GM23338 (cell line): ENCODE measurements at regions not wholly inside any gene's neighbourhood (a gene's known extent, or its start where the extent isn't known, plus 50 kb on each side); places are given as distances from the start of the nearest gene placed in this dataset.

ENCODE experiments used
- ATAC-seq: fragments of 200-7000 bp; cut with Tn5 transposase; 3 replicates; pipeline ENCODE4 v1.9.1; 2020
- DNase-seq: peaks from one replicate; pipeline ENCODE4 v3.0.0-alpha.2; 2015; ENCODE audit warnings: low spot score
- H2AFZ ChIP-seq: fragments of 200-600 bp; sonication (generic); 2 replicates; pipeline ENCODE4 v1.8.0; 2016; ENCODE audit warnings: antibody characterized with exemption, mild to moderate bottlenecking, moderate library complexity
- H3F3A ChIP-seq: fragments of 200-600 bp; sonication (generic); replicated peaks from 2 replicates; pipeline ENCODE4 v1.8.0; 2017; ENCODE audit warnings: antibody characterized with exemption, mixed run types, low read depth
- H3K27ac ChIP-seq: fragments of 200-600 bp; sonication (generic); 2 replicates; pipeline ENCODE4 v1.6.1; 2016; ENCODE audit warnings: low read depth
- H3K27me3 ChIP-seq: fragments of 200-600 bp; sonication (generic); 2 replicates; pipeline ENCODE4 v1.8.0; 2016; ENCODE audit warnings: mild to moderate bottlenecking, mixed run types, moderate library complexity; ENCODE audit not compliant: insufficient read depth
- H3K36me3 ChIP-seq: fragments of 200-600 bp; sonication (generic); 2 replicates; pipeline ENCODE4 v1.8.0; 2016; ENCODE audit warnings: mild to moderate bottlenecking; ENCODE audit not compliant: insufficient read depth
- H3K4me1 ChIP-seq: fragments of 200-600 bp; sonication (generic); 2 replicates; pipeline ENCODE4 v1.8.0; 2016; ENCODE audit warnings: mild to moderate bottlenecking, moderate library complexity; ENCODE audit not compliant: insufficient read depth
- H3K4me2 ChIP-seq: fragments of 200-600 bp; sonication (generic); 2 replicates; pipeline ENCODE4 v1.7.1; 2017; ENCODE audit warnings: mixed run types
- H3K4me3 ChIP-seq: fragments of 200-600 bp; sonication (generic); 2 replicates; pipeline ENCODE4 v1.6.1; 2016; ENCODE audit warnings: mixed run types
- H3K79me2 ChIP-seq: fragments of 200-600 bp; sonication (generic); replicated peaks from 2 replicates; pipeline ENCODE4 v1.8.0; 2017; ENCODE audit warnings: mild to moderate bottlenecking; ENCODE audit not compliant: insufficient read depth
- H3K9me2 ChIP-seq: fragments of 200-600 bp; sonication (generic); 2 replicates; pipeline ENCODE4 v1.8.0; 2017; ENCODE audit not compliant: insufficient read depth
- H4K20me1 ChIP-seq: fragments of 200-600 bp; sonication (generic); replicated peaks from 2 replicates; pipeline ENCODE4 v1.8.0; 2017; ENCODE audit warnings: mild to moderate bottlenecking; ENCODE audit not compliant: insufficient read depth
- H3K27ac Mint-ChIP-seq: 2 replicates; pipeline ENCODE4 v1.8.0; 2020; ENCODE audit warnings: inconsistent platforms, mild to moderate bottlenecking, moderate library complexity, mixed read lengths
- H3K27me3 Mint-ChIP-seq: 3 replicates; pipeline ENCODE4 v1.8.0; 2022; ENCODE audit warnings: low read depth, mild to moderate bottlenecking, moderate library complexity, mixed read lengths, inconsistent platforms; ENCODE audit not compliant: insufficient read depth, poor library complexity
- H3K36me3 Mint-ChIP-seq: 3 replicates; pipeline ENCODE4 v1.8.0; 2021; ENCODE audit warnings: low read depth, mild to moderate bottlenecking, inconsistent platforms, moderate library complexity, mixed read lengths
- H3K4me1 Mint-ChIP-seq: 3 replicates; pipeline ENCODE4 v1.8.0; 2020; ENCODE audit warnings: mild to moderate bottlenecking, inconsistent platforms, mixed read lengths
- H3K4me3 Mint-ChIP-seq: 3 replicates; pipeline ENCODE4 v1.8.0; 2021; ENCODE audit warnings: moderate library complexity, mild to moderate bottlenecking, inconsistent platforms, mixed read lengths
- H3K9me3 Mint-ChIP-seq: 3 replicates; pipeline ENCODE4 v1.8.0; 2020; ENCODE audit warnings: moderate library complexity, mild to moderate bottlenecking, inconsistent platforms, mixed read lengths
- CREB1 ChIP-seq: fragments of 250-450 bp; sonication (Bioruptor Pico); IDR thresholded peaks from 2 replicates; pipeline ENCODE4 v1.5.0; 2020; ENCODE audit warnings: low read depth, mild to moderate bottlenecking, moderate library complexity
- EZH2 ChIP-seq: fragments of 200-600 bp; sonication (generic); IDR thresholded peaks from one replicate; pipeline ENCODE4 v1.8.0; 2017; ENCODE audit warnings: antibody characterized with exemption, mild to moderate bottlenecking, low read depth; ENCODE audit not compliant: unreplicated experiment
- JUNB ChIP-seq: IDR thresholded peaks from one replicate; pipeline ENCODE4 v1.6.1; 2016; ENCODE audit warnings: antibody characterized with exemption; ENCODE audit not compliant: unreplicated experiment
- REST ChIP-seq: IDR thresholded peaks from one replicate; pipeline ENCODE4 v1.6.1; 2018; ENCODE audit warnings: antibody characterized with exemption; ENCODE audit not compliant: unreplicated experiment
- ZNF114 ChIP-seq: fragments of 250-450 bp; sonication (Bioruptor Pico); IDR thresholded peaks from 2 replicates; pipeline ENCODE4 v1.5.0; 2020; ENCODE audit warnings: mild to moderate bottlenecking, moderate library complexity
- ZNF331 ChIP-seq: fragments of 250-450 bp; sonication (Bioruptor Pico); IDR thresholded peaks from 2 replicates; pipeline ENCODE4 v1.5.0; 2020; ENCODE audit warnings: low read depth, mild to moderate bottlenecking, moderate library complexity
- TF ChIP-seq, protein P1 (sequence below): fragments of 250-450 bp; sonication (Bioruptor Pico); IDR thresholded peaks from 2 replicates; pipeline ENCODE4 v1.5.0; 2020; ENCODE audit warnings: mild to moderate bottlenecking, moderate library complexity

GRCh38 chr5:15366676-15367391, 133.1 kb upstream of the FBXL7 start (continued):
- TF ChIP-seq JUNB: no peak
- no peak for TF ChIP-seq EZH2
- TF ChIP-seq, protein P1, sequence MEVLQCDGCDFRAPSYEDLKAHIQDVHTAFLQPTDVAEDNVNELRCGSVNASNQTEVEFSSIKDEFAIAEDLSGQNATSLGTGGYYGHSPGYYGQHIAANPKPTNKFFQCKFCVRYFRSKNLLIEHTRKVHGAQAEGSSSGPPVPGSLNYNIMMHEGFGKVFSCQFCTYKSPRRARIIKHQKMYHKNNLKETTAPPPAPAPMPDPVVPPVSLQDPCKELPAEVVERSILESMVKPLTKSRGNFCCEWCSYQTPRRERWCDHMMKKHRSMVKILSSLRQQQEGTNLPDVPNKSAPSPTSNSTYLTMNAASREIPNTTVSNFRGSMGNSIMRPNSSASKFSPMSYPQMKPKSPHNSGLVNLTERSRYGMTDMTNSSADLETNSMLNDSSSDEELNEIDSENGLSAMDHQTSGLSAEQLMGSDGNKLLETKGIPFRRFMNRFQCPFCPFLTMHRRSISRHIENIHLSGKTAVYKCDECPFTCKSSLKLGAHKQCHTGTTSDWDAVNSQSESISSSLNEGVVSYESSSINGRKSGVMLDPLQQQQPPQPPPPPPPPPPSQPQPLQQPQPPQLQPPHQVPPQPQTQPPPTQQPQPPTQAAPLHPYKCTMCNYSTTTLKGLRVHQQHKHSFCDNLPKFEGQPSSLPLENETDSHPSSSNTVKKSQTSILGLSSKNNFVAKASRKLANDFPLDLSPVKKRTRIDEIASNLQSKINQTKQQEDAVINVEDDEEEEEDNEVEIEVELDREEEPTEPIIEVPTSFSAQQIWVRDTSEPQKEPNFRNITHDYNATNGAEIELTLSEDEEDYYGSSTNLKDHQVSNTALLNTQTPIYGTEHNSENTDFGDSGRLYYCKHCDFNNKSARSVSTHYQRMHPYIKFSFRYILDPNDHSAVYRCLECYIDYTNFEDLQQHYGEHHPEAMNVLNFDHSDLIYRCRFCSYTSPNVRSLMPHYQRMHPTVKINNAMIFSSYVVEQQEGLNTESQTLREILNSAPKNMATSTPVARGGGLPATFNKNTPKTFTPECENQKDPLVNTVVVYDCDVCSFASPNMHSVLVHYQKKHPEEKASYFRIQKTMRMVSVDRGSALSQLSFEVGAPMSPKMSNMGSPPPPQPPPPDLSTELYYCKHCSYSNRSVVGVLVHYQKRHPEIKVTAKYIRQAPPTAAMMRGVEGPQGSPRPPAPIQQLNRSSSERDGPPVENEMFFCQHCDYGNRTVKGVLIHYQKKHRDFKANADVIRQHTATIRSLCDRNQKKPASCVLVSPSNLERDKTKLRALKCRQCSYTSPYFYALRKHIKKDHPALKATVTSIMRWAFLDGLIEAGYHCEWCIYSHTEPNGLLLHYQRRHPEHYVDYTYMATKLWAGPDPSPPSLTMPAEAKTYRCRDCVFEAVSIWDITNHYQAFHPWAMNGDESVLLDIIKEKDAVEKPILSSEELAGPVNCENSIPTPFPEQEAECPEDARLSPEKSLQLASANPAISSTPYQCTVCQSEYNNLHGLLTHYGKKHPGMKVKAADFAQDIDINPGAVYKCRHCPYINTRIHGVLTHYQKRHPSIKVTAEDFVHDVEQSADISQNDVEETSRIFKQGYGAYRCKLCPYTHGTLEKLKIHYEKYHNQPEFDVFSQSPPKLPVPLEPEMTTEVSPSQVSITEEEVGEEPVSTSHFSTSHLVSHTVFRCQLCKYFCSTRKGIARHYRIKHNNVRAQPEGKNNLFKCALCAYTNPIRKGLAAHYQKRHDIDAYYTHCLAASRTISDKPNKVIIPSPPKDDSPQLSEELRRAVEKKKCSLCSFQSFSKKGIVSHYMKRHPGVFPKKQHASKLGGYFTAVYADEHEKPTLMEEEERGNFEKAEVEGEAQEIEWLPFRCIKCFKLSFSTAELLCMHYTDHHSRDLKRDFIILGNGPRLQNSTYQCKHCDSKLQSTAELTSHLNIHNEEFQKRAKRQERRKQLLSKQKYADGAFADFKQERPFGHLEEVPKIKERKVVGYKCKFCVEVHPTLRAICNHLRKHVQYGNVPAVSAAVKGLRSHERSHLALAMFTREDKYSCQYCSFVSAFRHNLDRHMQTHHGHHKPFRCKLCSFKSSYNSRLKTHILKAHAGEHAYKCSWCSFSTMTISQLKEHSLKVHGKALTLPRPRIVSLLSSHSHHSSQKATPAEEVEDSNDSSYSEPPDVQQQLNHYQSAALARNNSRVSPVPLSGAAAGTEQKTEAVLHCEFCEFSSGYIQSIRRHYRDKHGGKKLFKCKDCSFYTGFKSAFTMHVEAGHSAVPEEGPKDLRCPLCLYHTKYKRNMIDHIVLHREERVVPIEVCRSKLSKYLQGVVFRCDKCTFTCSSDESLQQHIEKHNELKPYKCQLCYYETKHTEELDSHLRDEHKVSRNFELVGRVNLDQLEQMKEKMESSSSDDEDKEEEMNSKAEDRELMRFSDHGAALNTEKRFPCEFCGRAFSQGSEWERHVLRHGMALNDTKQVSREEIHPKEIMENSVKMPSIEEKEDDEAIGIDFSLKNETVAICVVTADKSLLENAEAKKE: no peak
- TF ChIP-seq CREB1: no peak
- no peak for TF ChIP-seq ZNF331
- TF ChIP-seq ZNF114 (CRISPR knock-in tag): no peak

DNA sequence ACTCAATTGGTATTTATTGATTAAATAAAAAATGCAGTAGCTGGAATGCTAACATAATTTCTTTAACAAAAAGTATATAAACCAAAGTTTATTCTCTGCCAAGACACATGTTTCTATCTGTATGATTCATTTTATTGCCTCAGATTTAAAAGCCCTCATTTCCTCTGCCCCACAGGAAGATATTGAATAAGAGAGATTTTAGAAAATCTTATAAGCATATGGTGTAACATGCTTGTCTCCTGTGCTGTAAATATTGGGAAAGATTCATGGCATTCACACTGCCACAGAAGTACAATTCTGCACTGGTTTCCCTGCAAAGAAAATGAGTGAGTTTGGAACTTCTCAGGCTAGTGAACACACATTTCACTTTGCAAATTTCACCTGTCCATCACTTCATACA, 134.9 kb upstream of the FBXL7 start:
- Mint-ChIP-seq H3K4me1 (peaks cover 2% of the 10 kb centered on the region; the same call in 2 of the 3 replicates), H3K27ac (no peak overlapping the region), H3K9me3 (no peaks in the 10 kb centered on the region; the same call in 2 of the 3 replicates), H3K4me3 (no peak overlapping the region), H3K27me3 (peaks cover 1% of the 10 kb centered on the region), H3K36me3 (no peaks in the 10 kb centered on the region)
- no peak overlapping the region for H3K27ac ChIP-seq
- no peaks in the 10 kb centered on the region for H3F3A ChIP-seq
- no peak overlapping the region for H2AFZ ChIP-seq
- no peak for TF ChIP-seq REST
- no peaks in the 10 kb centered on the region for H3K79me2 ChIP-seq
- no peak overlapping the region for H3K4me3 ChIP-seq
- no peak overlapping the region for H3K4me2 ChIP-seq
- H3K27me3 ChIP-seq: no peaks in the 10 kb centered on the region
- ATAC-seq (no peak), DNase-seq (no peak)
- no peaks in the 10 kb centered on the region for H3K4me1 ChIP-seq
- H4K20me1 ChIP-seq: no peaks in the 10 kb centered on the region
- no peaks in the 10 kb centered on the region for H3K36me3 ChIP-seq
- H3K9me2 ChIP-seq: peaks cover 5% of the 10 kb centered on the region
